Pancreas (tissue), 10 donors: ENCODE measurements at regions not wholly inside any gene's neighbourhood (a gene's known extent, or its start where the extent isn't known, plus 50 kb on each side); places are given as distances from the start of the nearest gene placed in this dataset.

Source experiments
- ATAC-seq, 4 donors: fragments of 200-7000 bp; cut with Tn5 transposase; one replicate each; pipeline versions ENCODE4 v1.8.0 to v1.9.1; 2020; ENCODE audit warnings: mild to moderate bottlenecking in 4 of 4, moderate library complexity in 4 of 4
- DNase-seq, 6 donors: peaks; one replicate each; pipeline ENCODE4 v3.0.0-alpha.2; 2020
- FAIRE-seq: peaks from 2 replicates; lab custom pipeline; 2012; peaks lifted over from hg19 to GRCh38; lab: Jason Lieb, UNC
- H3K27ac ChIP-seq, 4 donors: fragments of 200-600 bp; sonication (generic); 1 replicate in 3 of 4; 2 replicates in 1 of 4; pipeline versions ENCODE4 v1.5.0 to v1.8.0; 2020
- H3K27me3 ChIP-seq, 4 donors: fragments of 200-600 bp; one replicate each; pipeline ENCODE4 v1.8.0; 2021
- H3K36me3 ChIP-seq, 3 donors: fragments of 200-600 bp; sonication (generic) in 1 of 3; one replicate each; pipeline versions ENCODE4 v1.5.0 to v1.8.0; 2020 to 2021
- H3K4me1 ChIP-seq, 3 donors: fragments of 200-600 bp; one replicate each; pipeline ENCODE4 v1.8.0; 2021
- H3K4me3 ChIP-seq, 4 donors: fragments of 200-600 bp; sonication (generic) in 2 of 4; one replicate each; pipeline versions ENCODE4 v1.5.0 to v1.8.0; 2020 to 2021
- H3K9me3 ChIP-seq, 4 donors: fragments of 200-600 bp; one replicate each; pipeline ENCODE4 v1.8.0; 2021
- CTCF ChIP-seq, 4 donors: fragments of 200-600 bp; sonication (generic) in 3 of 4; IDR thresholded peaks; one replicate each; pipeline versions ENCODE4 v1.5.0 to v1.8.0; 2021; ENCODE audit warnings: antibody characterized with exemption in 4 of 4
- WGBS, 2 donors: extraction: QIAGEN DNeasy Blood & Tissue Kit; methylation state at CpG; one replicate each; pipeline ENCODE4 v1.1.7; 2013; 5-methylcytosine and 5-hydroxymethylcytosine counted together
- intact Hi-C, 3 donors: fragments of 100-400 bp; cut with DNase I; formaldehyde crosslinking; loops; one replicate each; pipeline versions ENCODE4 v1.11.1 to v1.14.2; 2022
- donor health status: healthy with polysubstance abuse.
- donor health status: DM: no; HTN: no; CAD: no; lungs with moderate emphysema.
- donor health status: DM: no; HTN: no; CAD: no.
- donor health status: control.
- donor health status: control.
- donor health status: Bipolar disorder and iron deficiency.
- donor health status: DM: yes; HTN: yes; CAD: no.
- donor health status: DM: no; HTN: no; CAD: no.
- donor health status: DM: no; HTN: no; CAD: no.
- donor health status: DM: yes; HTN: yes; CAD: no.

DNA sequence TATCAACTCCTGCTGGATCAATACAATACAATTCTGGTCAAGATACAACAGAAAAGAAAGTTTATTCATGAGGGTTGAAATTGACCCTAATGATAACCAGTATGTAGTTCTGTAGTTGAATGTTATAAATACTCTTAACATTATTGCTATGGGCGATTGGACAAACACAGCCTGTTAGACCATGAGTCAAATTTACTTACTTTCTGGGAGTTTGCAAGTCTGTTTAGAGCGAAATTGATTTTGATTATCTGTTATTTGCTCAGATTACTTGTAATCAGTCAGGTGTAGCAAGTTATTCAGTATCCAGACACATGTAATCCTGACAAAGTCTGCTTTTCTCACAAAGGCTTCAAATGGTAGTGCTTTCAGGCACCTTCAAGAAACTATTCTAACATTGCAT is 216.6 kb upstream of the B3GALT2 start:
- intact Hi-C loops = no loop called here
- Histone ChIP-seq H3K36me3 (no peaks in the 10 kb centered on the region), H3K27me3 (no peaks in the 10 kb centered on the region), H3K27ac (peak overlapping the region in 1 of 4 donors; percentile 46), H3K4me1 (peaks cover 18 to 37% (median 31%) of the 10 kb centered on the region in 3 donors), H3K9me3 (no peaks in the 10 kb centered on the region), H3K4me3 (no peak overlapping the region)
- WGBS, 2 donors = 14 to 16% methylated on average over 2 of the region's 2 CpGs
- DNase-seq (no peak), ATAC-seq (peak; percentile 55 to 66 (median 61)), FAIRE-seq (no peak)
- TF ChIP-seq CTCF (IDR thresholded peaks at IDR 0.05) = no peak

GRCh38 chr1:193402037-193402436 is 215.6 kb upstream of the B3GALT2 start:
- Histone ChIP-seq H3K27ac (no peak overlapping the region), H3K36me3 (no peaks in the 10 kb centered on the region), H3K4me1 (peaks cover 16 to 28% (median 27%) of the 10 kb centered on the region in 3 donors), H3K27me3 (no peaks in the 10 kb centered on the region), H3K4me3 (no peak overlapping the region), H3K9me3 (no peaks in the 10 kb centered on the region)
- ATAC-seq = no peak
- no peak for DNase-seq
- intact Hi-C loops = no loop called here
- no peak for FAIRE-seq
- 80 to 86% methylated on average over 4 of the region's 4 CpGs for WGBS, 2 donors
- TF ChIP-seq CTCF (IDR thresholded peaks at IDR 0.05) = no peak

- 93 to 100% methylated on average over 1 of the region's 1 CpG for WGBS, 2 donors
- TF ChIP-seq CTCF (IDR thresholded peaks at IDR 0.05) = no peak
- intact Hi-C loops = no loop called here
- Histone ChIP-seq H3K27me3 (no peaks in the 10 kb centered on the region), H3K27ac (no peak overlapping the region), H3K4me1 (no peaks in the 10 kb centered on the region), H3K36me3 (no peaks in the 10 kb centered on the region), H3K4me3 (no peak overlapping the region), H3K9me3 (no peaks in the 10 kb centered on the region)
- FAIRE-seq (no peak), ATAC-seq (no peak), DNase-seq (no peak)
These were observed 207.9 kb upstream of the B3GALT2 start for GRCh38 chr1:193394336-193394735.

DNA sequence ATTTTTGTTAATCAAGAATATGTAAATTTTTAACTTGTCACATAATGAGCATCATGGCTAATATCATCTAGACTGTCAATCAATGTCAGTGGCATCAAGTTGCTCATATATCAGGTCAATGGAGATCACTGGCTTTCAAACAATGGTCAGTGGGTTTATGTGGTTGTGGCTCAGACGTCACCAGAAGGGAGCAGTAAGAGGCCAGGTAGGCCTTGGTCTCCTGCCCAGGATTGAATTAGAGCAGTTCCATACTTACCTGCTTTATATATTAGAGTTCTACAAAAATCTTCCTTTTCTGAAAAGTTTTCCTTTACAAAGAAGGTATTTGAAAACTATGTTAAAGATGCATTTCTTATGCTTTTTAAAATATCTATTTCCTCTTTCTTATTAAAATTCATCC is 206.3 kb upstream of the B3GALT2 start:
- 76 to 78% methylated on average over 1 of the region's 1 CpG for WGBS, 2 donors
- no peak overlapping the region for H3K4me3 ChIP-seq
- DNase-seq (no peak), ATAC-seq (peak in 1 of 4 donors; percentile 36), FAIRE-seq (no peak)
- no peaks in the 10 kb centered on the region for H3K27me3 ChIP-seq
- H3K27ac ChIP-seq = no peak overlapping the region
- H3K9me3 ChIP-seq = no peaks in the 10 kb centered on the region
- H3K36me3 ChIP-seq = no peaks in the 10 kb centered on the region
- TF ChIP-seq CTCF (IDR thresholded peaks at IDR 0.05) = no peak
- intact Hi-C loops = no loop called here
- no peaks in the 10 kb centered on the region for H3K4me1 ChIP-seq

- no peaks in the 10 kb centered on the region for H3K36me3 ChIP-seq
- no peaks in the 10 kb centered on the region for H3K9me3 ChIP-seq
- DNase-seq = no peak
- no peak overlapping the region for H3K27ac ChIP-seq
- no peak for ATAC-seq
- 94 to 95% methylated on average over 5 of the region's 5 CpGs for WGBS, 2 donors
- no peaks in the 10 kb centered on the region for H3K27me3 ChIP-seq
- no peak for FAIRE-seq
- H3K4me1 ChIP-seq = no peaks in the 10 kb centered on the region
- intact Hi-C loops = no loop called here
- no peak overlapping the region for H3K4me3 ChIP-seq
- TF ChIP-seq CTCF (IDR thresholded peaks at IDR 0.05) = no peak
These were observed 202.3 kb upstream of the B3GALT2 start for GRCh38 chr1:193388683-193389082.
